Smooth muscle cell (in vitro differentiated cells): ENCODE measurements at regions not wholly inside any gene's neighbourhood (a gene's known extent, or its start where the extent isn't known, plus 50 kb on each side); places are given as distances from the start of the nearest gene placed in this dataset.
A peak's percentile ranks its signal among the peaks of the same experiment; 100 is the strongest.

Experiments used
- DNase-seq: peaks from one replicate; lab custom pipeline; 2025; ENCODE audit not compliant: unreplicated experiment; lab: John Stamatoyannopoulos, UW
- H2AFZ ChIP-seq: fragments of 200-600 bp; sonication (generic); 2 replicates; pipeline ENCODE4 v1.6.0; 2016; ENCODE audit warnings: antibody characterized with exemption, low read depth, mild to moderate bottlenecking
- H3F3A ChIP-seq: fragments of 200-600 bp; sonication (generic); 2 replicates; pipeline ENCODE4 v1.6.0; 2017; ENCODE audit warnings: antibody characterized with exemption, low read depth
- H3K27ac ChIP-seq: fragments of 200-600 bp; sonication (generic); 2 replicates; pipeline ENCODE4 v1.5.1; 2016; ENCODE audit warnings: low read depth, mild to moderate bottlenecking
- H3K27me3 ChIP-seq: fragments of 200-600 bp; sonication (generic); 2 replicates; pipeline ENCODE4 v1.6.1; 2016; ENCODE audit warnings: low read depth, mild to moderate bottlenecking
- H3K36me3 ChIP-seq: fragments of 200-600 bp; sonication (generic); 2 replicates; pipeline ENCODE4 v1.5.1; 2016; ENCODE audit warnings: low read depth
- H3K4me1 ChIP-seq: fragments of 200-600 bp; sonication (generic); 2 replicates; pipeline ENCODE4 v1.5.1; 2016; ENCODE audit warnings: low read depth
- H3K4me2 ChIP-seq: fragments of 200-600 bp; sonication (generic); 2 replicates; pipeline ENCODE4 v1.6.0; 2016; ENCODE audit warnings: mild to moderate bottlenecking
- H3K4me3 ChIP-seq: fragments of 200-600 bp; sonication (generic); 2 replicates; pipeline ENCODE4 v1.5.1; 2016; ENCODE audit warnings: mild to moderate bottlenecking
- H3K79me2 ChIP-seq: fragments of 200-600 bp; sonication (generic); 2 replicates; pipeline ENCODE4 v1.6.0; 2016; ENCODE audit warnings: low read depth, mild to moderate bottlenecking
- H3K9ac ChIP-seq: fragments of 200-600 bp; sonication (generic); 2 replicates; pipeline ENCODE4 v1.6.0; 2016; ENCODE audit warnings: low read depth
- H3K9me3 ChIP-seq: fragments of 200-600 bp; sonication (generic); replicated peaks from 2 replicates; pipeline ENCODE4 v1.5.1; 2016; ENCODE audit warnings: low read depth
- H4K20me1 ChIP-seq: fragments of 200-600 bp; sonication (generic); 2 replicates; pipeline ENCODE4 v1.6.0; 2016; ENCODE audit warnings: low read depth
- WGBS: methylation state at CpG from one replicate; pipeline ENCODE4 v1.1.7; 2016; ENCODE audit warnings: low lambda C conversion rate; 5-methylcytosine and 5-hydroxymethylcytosine counted together
- TF ChIP-seq, protein P1 (sequence below): fragments of 200-600 bp; sonication (generic); IDR thresholded peaks from 2 replicates; pipeline ENCODE4 v1.5.1; 2017; ENCODE audit warnings: borderline replicate concordance, mild to moderate bottlenecking, antibody characterized with exemption; ENCODE audit not compliant: insufficient read depth, poor library complexity, severe bottlenecking

DNA sequence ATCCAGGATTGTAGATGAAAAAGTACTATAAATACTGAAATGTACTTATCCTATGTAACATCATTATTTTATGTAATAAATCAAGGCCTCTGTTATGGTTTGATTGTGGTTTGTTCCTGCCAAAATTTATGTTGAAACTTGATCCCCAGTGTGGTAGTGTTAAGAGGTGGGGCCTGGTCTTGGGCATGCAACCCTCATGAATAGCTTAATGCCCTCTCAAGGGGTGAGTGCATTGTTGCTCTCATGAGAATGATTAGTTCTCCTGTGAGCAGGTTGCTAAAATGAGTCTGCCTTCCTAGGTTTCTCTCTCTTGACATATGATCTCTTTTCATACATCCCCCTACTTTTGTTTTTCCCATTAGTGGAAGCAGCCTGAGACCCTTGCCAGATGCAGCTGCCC is 915.4 kb downstream of the TSN start:
- DNase-seq = no peak
- H3K27ac ChIP-seq = no peak overlapping the region
- H3K27me3 ChIP-seq = no peaks in the 10 kb centered on the region
- H3K79me2 ChIP-seq = no peaks in the 10 kb centered on the region
- H2AFZ ChIP-seq = no peak overlapping the region
- H3K4me2 ChIP-seq = no peak overlapping the region
- H3K4me3 ChIP-seq = no peak overlapping the region
- no peaks in the 10 kb centered on the region for H3K36me3 ChIP-seq
- H3K9me3 ChIP-seq = no peaks in the 10 kb centered on the region
- TF ChIP-seq, protein P1, sequence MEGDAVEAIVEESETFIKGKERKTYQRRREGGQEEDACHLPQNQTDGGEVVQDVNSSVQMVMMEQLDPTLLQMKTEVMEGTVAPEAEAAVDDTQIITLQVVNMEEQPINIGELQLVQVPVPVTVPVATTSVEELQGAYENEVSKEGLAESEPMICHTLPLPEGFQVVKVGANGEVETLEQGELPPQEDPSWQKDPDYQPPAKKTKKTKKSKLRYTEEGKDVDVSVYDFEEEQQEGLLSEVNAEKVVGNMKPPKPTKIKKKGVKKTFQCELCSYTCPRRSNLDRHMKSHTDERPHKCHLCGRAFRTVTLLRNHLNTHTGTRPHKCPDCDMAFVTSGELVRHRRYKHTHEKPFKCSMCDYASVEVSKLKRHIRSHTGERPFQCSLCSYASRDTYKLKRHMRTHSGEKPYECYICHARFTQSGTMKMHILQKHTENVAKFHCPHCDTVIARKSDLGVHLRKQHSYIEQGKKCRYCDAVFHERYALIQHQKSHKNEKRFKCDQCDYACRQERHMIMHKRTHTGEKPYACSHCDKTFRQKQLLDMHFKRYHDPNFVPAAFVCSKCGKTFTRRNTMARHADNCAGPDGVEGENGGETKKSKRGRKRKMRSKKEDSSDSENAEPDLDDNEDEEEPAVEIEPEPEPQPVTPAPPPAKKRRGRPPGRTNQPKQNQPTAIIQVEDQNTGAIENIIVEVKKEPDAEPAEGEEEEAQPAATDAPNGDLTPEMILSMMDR = no peak
- H3F3A ChIP-seq = no peaks in the 10 kb centered on the region
- no peak overlapping the region for H3K9ac ChIP-seq
- no peaks in the 10 kb centered on the region for H4K20me1 ChIP-seq
- H3K4me1 ChIP-seq = no peaks in the 10 kb centered on the region

DNA sequence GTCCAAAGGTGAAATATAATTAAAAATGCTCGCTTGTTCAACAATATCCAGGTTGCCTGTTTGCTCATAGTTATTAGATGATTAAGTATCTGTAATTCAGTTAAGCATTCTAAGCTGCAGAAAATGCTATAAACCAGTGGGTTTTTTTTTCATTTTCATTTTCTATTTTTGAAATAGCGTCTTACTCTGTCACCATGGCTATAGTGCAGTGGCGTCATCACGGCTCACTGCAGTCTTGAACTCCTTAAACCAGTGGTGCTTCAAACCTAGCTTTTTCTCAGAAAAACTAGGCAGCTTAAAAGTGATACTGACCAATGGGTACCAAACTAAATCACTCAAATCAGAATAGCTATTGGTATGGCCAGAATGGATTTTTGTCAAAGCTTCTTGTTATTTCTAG is 925.2 kb downstream of the TSN start:
- no peak overlapping the region for H2AFZ ChIP-seq
- TF ChIP-seq, protein P1 = no peak
- no peaks in the 10 kb centered on the region for H3K36me3 ChIP-seq
- no peak for DNase-seq
- H3K27me3 ChIP-seq = no peaks in the 10 kb centered on the region
- H3K79me2 ChIP-seq = no peaks in the 10 kb centered on the region
- H3K4me2 ChIP-seq = no peak overlapping the region
- no peaks in the 10 kb centered on the region for H3K9me3 ChIP-seq
- H3K27ac ChIP-seq = no peak overlapping the region
- H4K20me1 ChIP-seq = no peaks in the 10 kb centered on the region
- WGBS = 94% methylated on average over 4 of the region's 4 CpGs
- H3K9ac ChIP-seq = no peak overlapping the region
- H3F3A ChIP-seq = no peaks in the 10 kb centered on the region
- no peak overlapping the region for H3K4me3 ChIP-seq
- H3K4me1 ChIP-seq = no peaks in the 10 kb centered on the region

DNA sequence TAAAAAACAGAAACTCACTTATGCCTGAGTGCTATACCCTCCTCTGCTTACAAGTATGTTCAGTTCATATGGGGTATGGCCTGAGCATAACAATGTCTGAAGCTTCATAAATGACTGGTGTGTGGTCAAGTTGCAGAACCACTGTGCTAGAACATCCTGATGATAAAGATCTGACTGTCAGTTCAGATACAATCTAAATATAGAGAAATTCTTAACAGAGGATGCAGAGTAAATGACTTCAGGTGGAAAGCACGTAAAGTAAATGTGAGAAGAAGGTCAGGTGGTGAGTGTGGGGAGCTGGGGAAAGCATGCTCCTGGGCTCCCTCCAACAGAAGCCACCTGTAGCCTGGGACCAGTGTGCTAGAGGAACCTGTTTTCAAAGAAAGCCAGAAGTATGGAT is 926.2 kb downstream of the TSN start:
- no peak for DNase-seq
- Histone ChIP-seq H3K79me2 (no peaks in the 10 kb centered on the region), H3F3A (no peaks in the 10 kb centered on the region), H3K27ac (no peak overlapping the region), H3K27me3 (no peaks in the 10 kb centered on the region), H3K4me1 (no peaks in the 10 kb centered on the region), H3K9me3 (no peaks in the 10 kb centered on the region), H3K4me2 (no peak overlapping the region), H3K36me3 (no peaks in the 10 kb centered on the region), H3K9ac (no peak overlapping the region), H4K20me1 (no peaks in the 10 kb centered on the region), H3K4me3 (no peak overlapping the region), H2AFZ (no peak overlapping the region)
- TF ChIP-seq, protein P1 = no peak
- WGBS = 78% methylated on average over 1 of the region's 1 CpG

- Histone ChIP-seq H3K79me2 (no peaks in the 10 kb centered on the region), H3K27me3 (no peaks in the 10 kb centered on the region), H3F3A (no peaks in the 10 kb centered on the region), H3K36me3 (no peaks in the 10 kb centered on the region), H3K9ac (no peak overlapping the region), H4K20me1 (no peaks in the 10 kb centered on the region), H3K9me3 (no peaks in the 10 kb centered on the region), H2AFZ (peak overlapping the region; percentile 23), H3K27ac (no peak overlapping the region), H3K4me1 (no peaks in the 10 kb centered on the region), H3K4me3 (no peak overlapping the region), H3K4me2 (peak overlapping the region; percentile 13)
- DNase-seq = no peak
- WGBS = 23% methylated on average over 3 of the region's 3 CpGs
- TF ChIP-seq, protein P1 = no peak
These were observed 926.9 kb downstream of the TSN start for GRCh38 chr2:122682356-122682755.
